Vagina (tissue), 2 donors: ENCODE measurements at regions not wholly inside any gene's neighbourhood (a gene's known extent, or its start where the extent isn't known, plus 50 kb on each side); places are given as distances from the start of the nearest gene placed in this dataset.

Experiments
- CTCF ChIP-seq, 3 experiments: fragments of 450-650 bp in 2 of 3; fragments of 200-600 bp in 1 of 3; sonication (generic) in 1 of 3; IDR thresholded peaks; one replicate each; pipeline ENCODE4 v1.5.1; 2017 to 2019; ENCODE audit warnings: antibody characterized with exemption in 3 of 3, mild to moderate bottlenecking in 2 of 3, moderate library complexity in 2 of 3
- POLR2A ChIP-seq, 2 donors: fragments of 450-650 bp; IDR thresholded peaks; one replicate each; pipeline ENCODE4 v1.6.1; 2017; ENCODE audit warnings: antibody characterized with exemption in 2 of 2, mild to moderate bottlenecking in 2 of 2, moderate library complexity in 2 of 2

GRCh38 chr2:7468955-7469354, 551.7 kb downstream of the RNF144A start:
- no peak for TF ChIP-seq POLR2A (IDR thresholded peaks at IDR 0.05)
- TF ChIP-seq CTCF (IDR thresholded peaks at IDR 0.05), result no peak
